HK-2 (cell line): ENCODE measurements at regions not wholly inside any gene's neighbourhood (a gene's known extent, or its start where the extent isn't known, plus 50 kb on each side); places are given as distances from the start of the nearest gene placed in this dataset.
"Not testable (repeated sequence)": the region's sequence is repeated elsewhere in the genome, so short reads cannot be mapped to it uniquely, and the experiment has no call there.

Source experiments
- DNase-seq: peaks from one replicate; pipeline ENCODE4 v3.0.0-alpha.2; 2018; ENCODE audit not compliant: unreplicated experiment

DNA sequence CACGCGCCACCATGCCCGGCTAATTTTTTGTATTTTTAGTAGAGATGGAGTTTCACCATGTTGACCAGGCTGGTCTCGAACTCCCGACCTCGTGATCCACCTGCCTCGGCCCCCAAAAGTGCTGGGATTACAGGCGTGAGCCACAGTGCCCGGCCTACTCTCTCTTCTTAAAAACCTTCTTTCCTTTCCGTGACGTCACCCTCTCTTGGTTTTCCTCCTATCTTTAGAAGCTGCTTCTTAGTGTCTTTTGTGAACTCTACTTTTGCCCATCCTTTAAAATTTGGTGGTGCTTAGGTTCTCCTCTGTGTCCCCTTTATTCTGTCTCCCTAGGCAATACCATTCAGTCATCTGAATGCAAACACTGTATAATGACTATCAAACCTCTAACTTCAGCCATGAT is 311.2 kb upstream of the KITLG start:
- not testable (repeated sequence) for DNase-seq

DNA sequence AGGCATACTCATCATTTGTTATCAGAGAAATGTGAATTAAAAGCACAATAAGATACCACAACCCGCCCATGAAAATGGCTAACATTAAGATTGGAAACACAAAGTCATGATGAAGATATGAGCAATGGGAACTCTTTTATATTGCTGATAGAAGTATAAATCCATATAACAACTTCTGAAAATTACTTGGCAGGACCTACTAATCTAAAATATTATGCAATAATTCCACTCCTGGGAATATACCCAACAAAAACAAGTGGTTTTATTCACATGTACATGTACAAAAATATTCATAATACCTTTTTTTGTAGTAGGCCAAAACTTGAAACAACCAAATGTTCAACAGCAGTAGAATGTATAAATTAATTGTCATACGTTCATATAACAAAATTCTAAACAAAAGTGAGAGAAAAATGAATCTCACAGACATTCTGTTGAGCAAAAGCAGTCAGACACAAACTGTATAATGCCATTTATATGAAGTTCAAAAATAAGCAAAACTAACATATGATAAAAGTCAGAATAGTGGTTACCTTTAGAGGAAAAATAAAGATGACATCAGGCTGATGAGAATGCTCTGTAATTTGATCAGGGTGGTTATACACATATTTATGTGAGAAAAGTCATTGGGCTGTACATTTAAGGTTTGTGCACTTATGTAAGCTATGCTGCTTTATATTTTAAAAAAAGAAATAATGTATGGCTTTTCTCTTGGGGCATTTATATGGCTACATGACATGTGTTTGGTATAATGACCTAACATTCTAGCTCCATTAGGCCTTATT is 309.2 kb upstream of the KITLG start:
- DNase-seq = no peak

DNA sequence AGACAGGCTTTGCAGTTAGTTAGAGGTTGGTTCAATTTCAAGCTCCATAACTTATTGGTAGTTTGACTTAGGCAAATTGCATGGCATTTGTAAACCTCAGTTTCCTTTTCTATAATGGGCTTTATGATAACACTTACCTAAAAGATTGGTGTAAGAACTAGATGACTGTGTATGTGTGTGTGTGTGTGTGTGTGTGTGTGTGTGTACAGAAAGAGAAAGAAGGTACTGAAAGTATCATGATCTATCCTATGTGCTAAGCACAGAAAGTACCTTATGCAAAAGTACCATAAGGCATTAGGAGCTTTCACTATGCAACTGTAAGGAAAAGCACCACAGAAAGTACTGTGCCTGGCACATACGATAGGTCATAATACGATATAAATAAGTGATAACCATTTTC is 304.3 kb upstream of the KITLG start:
- DNase-seq = no peak

DNA sequence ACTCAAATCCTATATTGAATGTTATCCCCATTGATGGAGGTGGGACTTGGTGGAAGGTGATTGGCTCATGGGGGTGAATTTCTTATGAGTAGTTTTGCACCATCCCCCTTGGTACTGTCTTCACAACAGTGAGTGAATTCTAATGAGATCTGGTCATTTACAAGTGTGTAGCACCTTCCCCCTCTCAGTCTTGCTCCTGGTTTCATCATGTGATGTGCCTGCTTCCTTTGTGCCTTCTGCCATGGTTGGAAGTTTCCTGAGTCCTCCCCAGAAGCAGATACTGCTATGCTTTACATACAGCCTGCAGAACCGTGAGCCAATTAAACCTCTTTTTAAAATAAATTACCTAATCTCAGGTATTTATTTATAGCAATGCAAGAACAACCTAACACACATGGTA is 302.4 kb upstream of the KITLG start:
- DNase-seq = no peak

DNA sequence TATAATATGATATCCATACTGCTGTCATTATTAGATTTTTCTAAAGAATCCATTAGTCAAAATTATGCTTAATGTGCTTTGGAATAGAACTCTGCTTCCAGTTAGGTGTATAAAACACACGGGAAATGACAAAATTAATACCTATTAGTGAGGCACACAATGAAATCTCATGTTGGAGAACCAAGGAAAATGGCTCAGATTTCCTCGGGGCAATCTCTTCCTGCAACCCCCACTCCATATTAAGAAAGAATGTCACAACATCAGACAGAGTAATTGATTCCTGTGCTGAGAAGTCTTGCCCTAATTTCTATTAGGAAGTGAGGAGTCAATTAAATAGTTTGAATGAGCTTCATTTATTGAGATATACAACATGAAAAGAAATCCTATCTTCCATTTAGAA is 299.8 kb upstream of the KITLG start:
- DNase-seq = no peak

DNA sequence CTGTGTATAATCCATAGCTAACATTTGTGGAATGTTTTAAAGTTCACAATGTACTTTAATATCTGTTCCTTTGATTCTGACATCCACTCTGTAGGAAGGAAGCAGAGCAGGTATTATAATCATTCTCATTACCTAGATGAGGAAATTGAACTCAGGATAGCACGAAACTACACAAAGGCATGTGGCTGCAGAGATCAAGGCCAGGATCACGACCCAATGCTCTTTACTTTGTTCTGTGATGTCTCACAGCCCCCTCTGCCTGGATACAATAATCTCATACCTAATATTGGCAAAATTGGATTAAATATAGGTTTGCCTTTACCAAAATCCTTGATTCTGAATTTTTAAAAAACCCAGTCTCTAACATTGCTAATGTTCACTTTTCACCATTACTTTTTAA is 298.0 kb upstream of the KITLG start:
- no peak for DNase-seq

DNA sequence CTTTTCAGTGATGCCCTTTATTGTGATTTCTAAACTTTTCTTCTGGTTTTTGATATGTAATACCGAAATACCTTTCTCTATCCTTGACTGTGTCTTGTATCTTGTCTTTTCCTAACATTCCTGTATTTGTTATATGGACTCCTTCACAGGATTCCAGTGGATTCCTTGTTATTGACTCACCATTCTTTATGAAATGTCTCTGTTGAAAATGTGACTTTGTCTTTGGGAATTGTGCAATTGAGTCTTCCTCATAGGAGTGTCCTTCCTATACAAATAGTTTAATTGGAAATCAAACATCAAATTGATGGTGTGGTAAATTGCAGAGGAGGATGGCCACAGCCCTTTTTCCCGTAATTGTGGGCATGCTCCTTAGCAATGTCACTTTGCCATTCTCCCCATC is 296.6 kb upstream of the KITLG start:
- no peak for DNase-seq

DNA sequence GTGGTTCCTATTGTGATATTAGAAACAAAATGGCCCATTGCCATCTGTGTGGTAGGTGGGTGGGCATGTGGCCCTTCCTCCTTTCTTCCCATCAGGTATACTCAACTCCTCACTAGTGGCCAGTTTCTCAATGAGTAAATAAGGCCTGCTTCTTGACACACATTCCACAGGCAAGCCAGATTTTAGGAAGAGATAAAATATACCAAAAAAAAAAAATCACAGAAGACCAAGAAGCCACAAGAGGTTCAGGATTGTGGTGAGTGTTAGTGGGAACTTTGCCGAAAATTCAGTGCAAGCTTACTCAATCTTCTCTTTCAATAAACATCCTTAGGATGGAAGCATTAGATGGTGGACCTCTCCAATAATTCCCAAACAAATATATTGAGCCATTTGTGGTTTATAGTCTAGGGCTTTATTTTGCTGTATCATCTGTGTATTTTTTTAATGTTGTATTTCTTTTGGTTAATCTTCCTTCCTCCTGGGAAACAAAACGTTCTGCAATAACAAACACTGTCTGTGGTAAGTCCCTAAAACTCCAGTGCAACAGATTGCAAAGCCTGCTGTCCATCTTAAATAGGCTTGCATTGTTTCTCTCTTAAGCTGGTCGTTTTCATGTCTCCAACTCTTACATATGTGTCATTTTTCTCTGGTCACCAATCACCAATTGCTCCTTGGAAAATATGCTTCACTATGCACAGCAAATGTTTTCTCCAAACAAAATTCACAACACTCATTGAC is 289.9 kb upstream of the KITLG start:
- no peak for DNase-seq

DNA sequence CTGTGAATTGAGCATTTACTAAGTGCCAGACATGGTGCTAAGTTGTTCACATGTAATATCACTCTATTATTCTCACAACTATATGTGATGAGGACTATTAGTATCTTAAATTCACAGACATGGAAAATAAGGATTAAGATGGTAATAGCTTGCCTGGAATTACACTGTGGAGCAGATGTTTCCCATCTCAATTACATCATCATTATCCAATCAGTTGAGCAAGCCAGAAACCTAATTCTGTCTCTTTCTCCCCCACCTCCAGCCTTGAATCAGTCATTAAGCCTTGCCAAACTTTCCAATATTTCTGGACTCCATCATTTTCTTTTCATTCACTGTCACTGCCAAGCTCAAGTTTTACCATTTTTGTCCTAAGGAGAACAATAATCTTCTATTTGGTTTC is 287.8 kb upstream of the KITLG start:
- DNase-seq = no peak

DNA sequence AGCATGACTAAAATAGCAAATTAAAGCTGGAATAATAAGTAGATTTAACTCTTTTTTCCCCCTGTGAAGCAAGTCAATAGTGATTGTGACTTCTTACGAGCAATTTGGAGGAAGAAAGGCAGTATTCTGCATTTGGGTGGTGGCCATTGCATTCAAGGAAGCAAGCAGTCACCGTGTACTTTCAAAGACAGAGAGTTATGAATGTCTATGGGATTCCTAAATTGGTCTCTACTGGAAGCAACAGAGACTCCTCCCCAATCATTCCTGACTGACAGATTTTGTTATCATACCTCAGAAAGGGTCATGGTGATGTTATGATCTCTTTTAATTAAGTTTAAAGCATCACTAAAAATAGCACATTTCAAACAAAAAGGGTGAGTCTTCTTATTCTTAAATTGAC is 287.2 kb upstream of the KITLG start:
- no peak for DNase-seq

DNA sequence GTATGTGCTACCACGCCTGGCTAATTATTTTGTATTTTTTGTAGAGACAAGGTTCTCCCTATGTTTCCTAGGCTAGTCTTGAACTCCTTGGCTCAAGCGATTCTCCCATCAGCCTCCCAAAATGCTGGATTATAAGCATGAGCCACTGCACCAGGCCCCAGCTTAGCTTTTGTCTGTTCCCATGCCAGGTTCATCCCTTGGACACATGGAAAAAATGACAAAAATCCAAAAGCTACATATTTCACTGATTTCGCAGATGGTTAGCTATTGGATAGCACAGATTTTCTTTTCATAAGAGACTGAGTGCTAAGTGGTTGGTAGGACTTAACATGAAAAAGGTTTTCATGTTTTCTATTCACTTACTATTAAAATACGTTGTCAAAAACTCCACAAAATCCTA is 286.6 kb upstream of the KITLG start:
- no peak for DNase-seq

DNA sequence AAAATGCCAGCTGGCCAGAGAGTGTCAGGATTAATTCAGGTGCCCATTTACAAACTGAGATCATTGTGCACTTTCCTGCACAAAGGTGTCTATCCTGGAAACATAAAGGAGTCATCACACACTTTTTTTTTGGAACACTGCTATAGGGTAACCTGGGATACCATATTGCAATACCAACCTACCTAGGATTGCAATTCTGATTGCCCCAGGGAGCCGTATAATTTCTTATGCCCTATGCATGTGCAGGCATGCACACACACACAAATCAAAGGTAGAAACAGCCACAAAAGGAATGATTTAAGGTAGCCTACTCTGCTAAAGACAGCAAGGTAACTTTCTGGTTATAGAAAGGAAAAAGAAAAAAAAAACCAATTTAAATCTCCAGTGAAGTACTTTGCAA is 285.3 kb upstream of the KITLG start:
- DNase-seq = no peak

DNA sequence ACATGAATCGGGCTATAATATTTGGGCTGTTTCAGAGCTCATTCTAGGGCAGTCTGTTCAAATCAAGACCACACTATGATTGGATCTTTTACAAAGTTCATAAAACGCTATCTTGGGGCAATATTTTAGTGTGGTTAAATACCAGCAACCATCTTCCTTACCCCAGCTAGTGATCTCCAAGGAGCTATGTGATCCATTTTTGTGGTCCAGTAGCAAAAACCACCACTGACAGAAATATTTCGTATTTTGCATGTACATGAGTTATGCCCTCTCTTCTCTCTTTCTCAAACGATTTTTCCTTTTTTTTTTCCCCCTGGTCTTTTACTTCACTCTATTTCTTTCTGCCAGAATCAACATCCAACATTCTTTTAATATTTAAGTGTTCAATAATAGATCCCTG is 280.6 kb upstream of the KITLG start:
- DNase-seq = no peak

DNA sequence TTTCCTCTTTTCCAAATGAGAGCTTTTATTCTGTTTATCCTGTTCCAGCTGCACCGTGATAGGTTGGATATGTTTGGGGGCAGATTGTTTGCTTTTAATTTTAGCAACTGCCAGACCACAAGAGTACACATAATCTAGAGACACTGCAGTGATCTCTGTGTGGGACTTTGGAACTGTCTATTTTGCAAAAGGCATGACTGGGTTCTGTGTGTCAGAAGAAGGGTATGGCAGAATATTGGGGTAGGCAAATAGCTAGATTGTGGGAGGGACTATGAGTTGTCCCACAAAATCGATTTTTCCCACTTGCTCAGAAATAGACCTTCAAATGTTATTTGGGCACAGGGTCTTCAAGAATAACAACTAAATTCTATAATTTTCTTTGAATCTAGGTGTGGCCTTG is 275.9 kb upstream of the KITLG start:
- DNase-seq = no peak

DNA sequence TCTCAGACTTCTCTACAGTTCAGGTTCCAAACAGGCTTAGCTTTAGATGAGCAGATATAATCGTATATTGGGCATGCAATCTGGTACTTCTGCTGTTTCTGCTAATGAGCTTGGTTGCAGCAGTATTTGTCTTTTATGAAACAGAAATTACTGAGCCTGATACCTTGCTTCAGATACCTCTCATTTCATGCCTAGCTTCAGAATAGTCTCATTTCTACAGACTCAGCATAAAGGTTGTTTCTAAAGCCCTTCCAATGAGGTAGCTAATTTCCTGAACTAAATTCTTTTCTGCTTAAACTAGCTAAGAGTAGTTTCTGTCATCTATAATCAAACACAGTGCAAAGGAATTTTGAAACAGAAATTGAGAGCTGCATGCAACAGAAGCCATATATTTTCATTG is 275.0 kb upstream of the KITLG start:
- DNase-seq = no peak

DNA sequence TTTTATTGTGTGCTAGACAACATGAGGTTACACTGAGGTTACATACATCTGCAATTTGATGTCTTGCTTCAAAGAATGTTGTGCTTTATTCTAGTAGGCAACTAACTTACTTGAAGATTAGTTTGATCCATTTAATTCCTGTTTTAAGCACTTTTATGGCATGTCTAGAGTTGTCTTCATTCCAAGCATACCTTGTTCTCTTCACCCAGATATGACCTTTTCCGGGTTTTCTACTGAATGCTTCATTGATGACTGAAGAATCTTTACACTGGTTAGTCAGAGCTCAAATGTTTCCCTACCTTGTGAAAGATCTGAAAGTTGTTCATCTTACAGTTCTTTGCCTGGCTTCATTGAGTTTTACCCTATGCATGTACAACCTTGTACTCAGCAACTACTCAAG is 274.0 kb upstream of the KITLG start:
- peak; percentile 5 for DNase-seq

DNA sequence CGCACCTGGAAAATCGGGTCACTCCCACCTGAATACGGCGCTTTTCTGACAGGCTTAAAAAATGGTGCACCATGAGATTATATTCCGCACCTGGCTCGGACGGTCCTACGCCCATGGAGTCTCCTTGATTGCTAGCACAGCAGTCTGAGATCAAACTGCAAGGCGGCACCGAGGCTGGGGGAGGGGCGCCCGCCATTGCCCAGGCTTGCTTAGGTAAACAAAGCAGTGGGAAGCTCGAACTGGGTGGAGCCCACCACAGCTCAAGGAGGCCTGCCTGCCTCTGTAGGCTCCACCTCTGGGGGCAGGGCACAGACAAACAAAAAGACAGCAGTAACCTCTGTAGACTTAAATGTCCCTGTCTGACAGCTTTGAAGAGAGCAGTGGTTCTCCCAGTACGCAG is 267.0 kb upstream of the KITLG start:
- DNase-seq = not testable (repeated sequence)

DNA sequence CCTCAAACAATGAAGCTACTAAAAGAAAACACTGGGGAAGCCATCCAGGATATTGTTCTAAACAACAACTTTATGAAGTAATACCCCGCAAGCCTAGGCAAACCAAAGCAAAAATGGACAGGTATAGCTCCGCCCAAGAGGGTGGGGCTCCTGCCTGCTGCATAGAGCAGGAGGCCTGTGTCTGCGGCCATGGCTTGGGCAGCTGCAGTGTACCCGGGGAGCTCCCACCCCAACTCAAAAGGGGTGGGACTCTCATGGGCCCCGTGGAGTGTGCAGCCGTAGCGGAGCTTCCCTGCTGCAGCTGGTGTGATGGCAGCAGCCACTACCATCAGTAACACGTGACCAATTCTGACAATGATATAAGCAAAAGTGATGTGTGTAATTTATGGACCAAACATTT is 264.2 kb upstream of the KITLG start:
- no peak for DNase-seq

DNA sequence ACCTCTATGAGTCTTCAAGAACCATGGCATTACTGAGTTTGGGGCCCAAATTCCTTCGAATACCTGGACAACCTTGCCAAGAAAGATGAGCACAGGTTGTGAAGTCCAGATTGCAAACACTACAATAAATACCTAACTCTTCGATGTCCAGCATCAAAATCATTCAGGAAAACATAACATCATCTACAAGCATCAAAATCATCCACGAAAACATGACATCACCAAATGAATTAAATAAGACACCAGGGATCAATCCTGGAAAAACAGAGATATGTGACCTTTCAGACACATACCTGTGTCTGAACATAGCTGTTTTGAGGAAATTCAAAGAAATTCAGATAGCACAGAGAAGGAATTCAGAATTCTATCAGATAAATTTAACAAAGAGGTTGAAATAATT is 262.0 kb upstream of the KITLG start:
- DNase-seq = no peak

DNA sequence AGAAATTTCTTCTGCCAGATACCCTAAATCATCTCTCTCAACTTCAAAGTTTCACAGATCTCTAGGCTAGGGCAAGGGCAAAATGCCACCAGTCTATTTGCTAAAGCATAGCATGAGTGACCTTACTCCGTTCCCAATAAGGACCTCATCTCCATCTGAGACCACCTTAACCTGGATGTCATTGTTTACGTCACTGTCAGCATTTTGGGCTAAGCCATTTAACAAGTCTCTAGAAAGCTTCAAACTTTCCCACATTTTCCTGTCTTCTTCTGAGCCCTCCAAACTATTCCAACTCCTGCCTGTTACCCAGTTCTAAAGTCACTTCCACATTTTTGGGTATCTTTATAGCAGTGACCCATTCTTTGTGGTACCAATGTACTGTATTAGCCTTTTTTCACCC is 259.2 kb upstream of the KITLG start:
- DNase-seq = no peak

DNA sequence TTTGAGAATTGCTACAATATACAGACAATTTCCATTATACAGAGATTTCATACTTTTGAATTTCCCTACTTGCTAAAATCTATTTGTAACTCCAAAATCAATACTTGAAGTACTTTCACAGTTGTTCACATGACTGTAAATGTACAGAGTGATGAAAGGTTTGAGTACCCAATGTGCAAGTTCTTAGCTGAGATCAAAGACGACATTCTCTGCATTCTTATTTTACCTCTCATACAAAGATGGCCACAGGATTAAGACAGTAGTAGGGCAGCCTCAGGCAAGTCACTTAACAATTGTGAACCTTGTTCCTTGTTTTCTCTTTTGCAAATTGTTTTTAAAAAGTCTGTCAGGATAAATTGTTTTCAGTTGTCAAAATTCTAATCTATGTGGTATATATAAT is 255.9 kb upstream of the KITLG start:
- no peak for DNase-seq

DNA sequence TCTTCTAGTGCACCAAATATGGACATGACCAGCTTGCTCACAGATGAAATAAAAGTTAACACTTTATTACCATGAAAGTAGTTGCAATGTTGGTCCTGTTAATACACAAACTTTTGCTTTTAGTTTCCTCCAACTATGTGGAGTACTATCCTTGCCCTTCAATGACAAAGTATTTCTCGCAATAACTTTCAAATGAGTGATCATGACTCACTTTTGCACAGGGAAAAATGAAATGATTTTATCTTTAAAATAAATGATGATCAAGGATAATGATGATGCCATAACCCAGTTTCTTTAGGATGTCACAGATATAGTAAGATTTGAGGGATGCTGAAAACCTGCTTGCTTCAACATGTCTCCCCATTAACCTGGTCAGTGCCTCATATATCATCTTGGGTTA is 254.0 kb upstream of the KITLG start:
- DNase-seq = no peak

DNA sequence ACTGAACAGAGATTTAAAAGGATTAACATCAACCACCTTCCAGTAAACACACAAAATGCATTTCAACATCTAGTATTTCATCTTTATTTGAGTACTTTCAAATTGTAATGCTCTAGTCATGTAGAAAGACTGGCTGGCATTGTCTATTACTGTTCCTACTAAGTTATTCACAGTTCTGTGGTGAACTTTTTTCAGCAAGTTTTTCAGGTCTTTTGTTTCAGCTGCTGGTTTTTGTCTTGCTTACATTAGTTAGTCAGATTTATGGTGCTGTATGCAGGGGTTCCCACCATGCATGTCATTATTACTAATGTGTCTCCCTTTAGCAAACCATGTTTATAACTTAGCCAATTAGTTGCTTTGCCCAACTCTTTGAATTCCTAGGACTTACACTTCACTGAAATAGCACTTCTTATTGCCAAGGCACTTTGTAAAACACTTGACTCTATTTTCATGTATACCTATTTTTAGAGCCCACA is 253.4 kb upstream of the KITLG start:
- DNase-seq = no peak

DNA sequence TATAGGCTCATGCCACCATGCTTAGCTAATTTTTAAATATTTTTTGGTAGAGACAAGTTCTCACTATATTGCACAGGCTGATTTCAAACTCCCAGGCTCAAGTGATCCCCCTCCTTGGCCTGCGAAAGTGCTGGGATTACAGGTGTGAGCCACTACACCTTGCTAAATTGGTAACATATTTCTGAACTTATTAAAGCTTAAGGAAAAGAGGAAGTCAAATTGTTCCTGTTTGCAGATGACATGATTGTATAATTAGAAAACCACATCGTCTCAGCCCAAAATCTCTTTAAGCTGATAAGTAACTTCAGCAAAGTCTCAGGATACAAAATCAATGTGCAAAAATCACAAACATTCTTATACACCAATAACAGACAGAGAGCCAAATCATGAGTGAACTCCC is 248.3 kb upstream of the KITLG start:
- not testable (repeated sequence) for DNase-seq
